Small intestine (tissue), 7 donors: ENCODE measurements at regions not wholly inside any gene's neighbourhood (a gene's known extent, or its start where the extent isn't known, plus 50 kb on each side); places are given as distances from the start of the nearest gene placed in this dataset.

Source experiments
- DNase-seq, 2 donors: peaks; one replicate each; pipeline versions ENCODE4 v3.0.0 to v3.0.0-alpha.2; 2013
- FAIRE-seq: peaks from 2 replicates; lab custom pipeline; 2012; peaks lifted over from hg19 to GRCh38; lab: Jason Lieb, UNC
- H3K27ac ChIP-seq, 3 donors: one replicate each; pipeline ENCODE4 v1.5.1; 2013; ENCODE audit warnings: low read length in 2 of 3, mild to moderate bottlenecking in 2 of 3, control low read depth in 1 of 3, inconsistent platforms in 1 of 3, low read depth in 1 of 3, moderate library complexity in 1 of 3
- H3K27me3 ChIP-seq, 3 donors: one replicate each; pipeline ENCODE4 v1.6.1; 2013; ENCODE audit warnings: low read length in 3 of 3, inconsistent platforms in 1 of 3; ENCODE audit not compliant: control insufficient read depth in 3 of 3, insufficient read depth in 3 of 3
- H3K36me3 ChIP-seq, 3 donors: one replicate each; pipeline ENCODE4 v1.6.1; 2013; ENCODE audit warnings: low read length in 3 of 3, inconsistent platforms in 1 of 3, low read depth in 1 of 3, mild to moderate bottlenecking in 1 of 3, moderate library complexity in 1 of 3; ENCODE audit not compliant: control insufficient read depth in 3 of 3, insufficient read depth in 2 of 3
- H3K4me1 ChIP-seq, 3 donors: one replicate each; pipeline ENCODE4 v1.6.1; 2013; ENCODE audit warnings: low read length in 2 of 3, inconsistent platforms in 1 of 3, low read depth in 1 of 3, mild to moderate bottlenecking in 1 of 3, moderate library complexity in 1 of 3; ENCODE audit not compliant: control insufficient read depth in 3 of 3, insufficient read depth in 2 of 3
- H3K4me3 ChIP-seq, 3 donors: one replicate each; pipeline ENCODE4 v1.5.1; 2013; ENCODE audit warnings: low read length in 3 of 3, control low read depth in 1 of 3, inconsistent platforms in 1 of 3, low read depth in 1 of 3, mild to moderate bottlenecking in 1 of 3, moderate library complexity in 1 of 3
- H3K9me3 ChIP-seq, 2 donors: one replicate each; pipeline ENCODE4 v1.6.1; 2013; ENCODE audit warnings: low read depth in 1 of 2, low read length in 1 of 2; ENCODE audit not compliant: control insufficient read depth in 2 of 2, insufficient read depth in 1 of 2
- WGBS, 3 donors: extraction: QIAGEN DNeasy Blood & Tissue Kit; methylation state at CpG; one replicate each; pipeline ENCODE4 v1.1.7; 2013; 5-methylcytosine and 5-hydroxymethylcytosine counted together
- donor health status: healthy with polysubstance abuse.
- donor health status: control.
- donor health status: control.
- donor health status: Bipolar disorder and iron deficiency.
- donor health status: healthy.

DNA sequence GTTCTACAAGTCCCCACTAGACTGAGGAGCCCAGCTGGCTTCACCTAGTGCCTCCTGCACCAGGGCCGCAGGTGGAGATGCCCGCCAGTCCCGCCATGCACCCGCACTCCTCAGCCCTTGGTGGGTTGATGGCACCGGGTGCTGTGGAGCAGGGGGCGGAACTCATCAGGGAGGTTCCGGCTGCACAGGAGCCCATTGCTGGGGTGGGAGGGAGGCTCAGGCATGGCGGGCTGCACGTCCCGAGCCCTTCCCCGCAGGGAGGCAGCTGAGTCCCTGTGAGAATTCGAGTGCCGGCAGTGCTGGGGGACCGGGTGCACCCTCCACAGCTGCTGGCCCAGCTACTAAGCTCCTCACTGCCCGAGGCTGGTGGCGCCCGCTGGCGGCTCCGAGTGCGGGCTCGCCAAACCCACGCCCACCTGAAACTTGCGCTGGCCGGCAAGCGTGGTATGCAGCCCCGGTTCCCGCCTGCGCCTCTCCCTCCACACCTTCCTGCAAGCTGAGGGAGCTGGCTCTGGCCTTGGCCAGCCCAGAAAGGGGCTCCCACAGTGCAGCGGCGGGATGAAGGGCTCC lies 252.7 kb upstream of the TCF4 start:
- H3K27ac ChIP-seq: no peak overlapping the region
- no peak for FAIRE-seq
- H3K4me1 ChIP-seq: no peaks in the 10 kb centered on the region
- H3K4me3 ChIP-seq: no peak overlapping the region
- 86 to 92% (median 90%) methylated on average over 27 to 30 of the region's 30 CpGs for WGBS, 3 donors
- peaks cover 0 to 7% of the 10 kb centered on the region in 2 donors for H3K9me3 ChIP-seq
- H3K27me3 ChIP-seq: no peaks in the 10 kb centered on the region
- no peaks in the 10 kb centered on the region for H3K36me3 ChIP-seq
- DNase-seq: no peak

GRCh38 chr18:55839343-55839742 lies 251.4 kb upstream of the TCF4 start:
- no peaks in the 10 kb centered on the region for H3K4me1 ChIP-seq
- no peak for DNase-seq
- H3K36me3 ChIP-seq: no peaks in the 10 kb centered on the region
- no peak for FAIRE-seq
- H3K27me3 ChIP-seq: no peaks in the 10 kb centered on the region
- H3K27ac ChIP-seq: no peak overlapping the region
- peaks cover 0 to 7% of the 10 kb centered on the region in 2 donors for H3K9me3 ChIP-seq
- no peak overlapping the region for H3K4me3 ChIP-seq

DNA sequence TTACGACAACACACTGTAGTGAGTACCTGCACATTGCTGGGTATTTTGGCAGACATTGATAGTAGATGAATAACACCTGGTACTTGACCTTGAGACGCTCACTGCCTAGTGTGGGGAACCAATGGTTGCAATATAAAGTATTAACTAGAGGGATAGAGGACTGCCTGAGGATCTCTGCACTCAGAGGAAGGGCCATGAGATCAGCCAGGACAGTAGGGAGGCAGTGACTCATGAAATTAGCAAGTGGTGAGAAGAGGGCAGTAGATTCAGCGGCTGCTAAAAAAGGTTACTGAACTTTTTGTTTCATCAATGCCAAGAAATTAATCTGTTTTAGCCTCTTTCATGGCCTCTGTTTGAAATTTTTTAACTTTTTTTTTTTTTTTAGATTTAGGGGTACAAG lies 250.8 kb upstream of the TCF4 start:
- no peak for DNase-seq
- Histone ChIP-seq H3K9me3 (peaks cover 0 to 7% of the 10 kb centered on the region in 2 donors), H3K4me3 (no peak overlapping the region), H3K27ac (no peak overlapping the region), H3K27me3 (no peaks in the 10 kb centered on the region), H3K4me1 (no peaks in the 10 kb centered on the region), H3K36me3 (no peaks in the 10 kb centered on the region)
- WGBS, 3 donors: 69 to 89% (median 73%) methylated on average over 3 of the region's 3 CpGs
- FAIRE-seq: no peak

GRCh38 chr18:55838319-55838718 lies 250.3 kb upstream of the TCF4 start:
- Histone ChIP-seq H3K36me3 (no peaks in the 10 kb centered on the region), H3K4me1 (no peaks in the 10 kb centered on the region), H3K4me3 (no peak overlapping the region), H3K9me3 (peaks cover 0 to 7% of the 10 kb centered on the region in 2 donors), H3K27ac (no peak overlapping the region), H3K27me3 (no peaks in the 10 kb centered on the region)
- 70 to 85% (median 82%) methylated on average over 6 of the region's 6 CpGs for WGBS, 3 donors
- DNase-seq: no peak
- FAIRE-seq: no peak

- 69 to 80% (median 70%) methylated on average over 4 of the region's 4 CpGs for whole genome bisulfite sequencing, 3 donors
- no peaks in the 10 kb centered on the region for H3K4me1 ChIP-seq
- no peak for FAIRE-seq
Observed at GRCh38 chr18:55833543-55833942, 245.6 kb upstream of the TCF4 start.

GRCh38 chr18:55830544-55830943 lies 242.6 kb upstream of the TCF4 start:
- no peak overlapping the region for H3K4me3 ChIP-seq
- WGBS, 3 donors: 85 to 89% (median 85%) methylated on average over 10 of the region's 10 CpGs
- H3K27ac ChIP-seq: no peak overlapping the region
- DNase-seq (no peak), FAIRE-seq (no peak)
- no peaks in the 10 kb centered on the region for H3K27me3 ChIP-seq
- H3K4me1 ChIP-seq: no peaks in the 10 kb centered on the region
- no peaks in the 10 kb centered on the region for H3K36me3 ChIP-seq
- H3K9me3 ChIP-seq: no peaks in the 10 kb centered on the region

More at GRCh38 chr18:55833543-55833942, 245.6 kb upstream of the TCF4 start:
- no peak overlapping the region for H3K4me3 ChIP-seq
- DNase-seq: no peak
- no peaks in the 10 kb centered on the region for H3K27me3 ChIP-seq
- H3K9me3 ChIP-seq: no peaks in the 10 kb centered on the region
- no peak overlapping the region for H3K27ac ChIP-seq
- no peaks in the 10 kb centered on the region for H3K36me3 ChIP-seq

- Histone ChIP-seq H3K27me3 (no peaks in the 10 kb centered on the region), H3K27ac (no peak overlapping the region), H3K36me3 (no peaks in the 10 kb centered on the region), H3K4me1 (no peaks in the 10 kb centered on the region), H3K9me3 (no peaks in the 10 kb centered on the region), H3K4me3 (no peak overlapping the region)
- DNase-seq: no peak
- no peak for FAIRE-seq
- WGBS, 3 donors: 18 to 58% (median 41%) methylated on average over 2 of the region's 2 CpGs
Observed at GRCh38 chr18:55821219-55821618, 233.2 kb upstream of the TCF4 start.

GRCh38 chr18:55819448-55819847 lies 231.5 kb upstream of the TCF4 start:
- WGBS, 3 donors: 87 to 91% (median 90%) methylated on average over 3 of the region's 3 CpGs
- no peak for FAIRE-seq

GRCh38 chr18:55818284-55818683 lies 230.3 kb upstream of the TCF4 start:
- Histone ChIP-seq H3K4me3 (no peak overlapping the region), H3K27ac (no peak overlapping the region), H3K27me3 (no peaks in the 10 kb centered on the region), H3K9me3 (no peaks in the 10 kb centered on the region), H3K36me3 (no peaks in the 10 kb centered on the region), H3K4me1 (no peaks in the 10 kb centered on the region)
- no peak for FAIRE-seq
- 48 to 86% (median 53%) methylated on average over 1 of the region's 1 CpG for WGBS, 3 donors
- no peak for DNase-seq

More at GRCh38 chr18:55819448-55819847, 231.5 kb upstream of the TCF4 start:
- H3K4me1 ChIP-seq: no peaks in the 10 kb centered on the region
- no peaks in the 10 kb centered on the region for H3K9me3 ChIP-seq
- H3K4me3 ChIP-seq: no peak overlapping the region
- DNase-seq: no peak
- H3K36me3 ChIP-seq: no peaks in the 10 kb centered on the region
- H3K27me3 ChIP-seq: no peaks in the 10 kb centered on the region
- H3K27ac ChIP-seq: no peak overlapping the region
